Progenitor cell of endocrine pancreas (in vitro differentiated cells): ENCODE measurements at regions not wholly inside any gene's neighbourhood (a gene's known extent, or its start where the extent isn't known, plus 50 kb on each side); places are given as distances from the start of the nearest gene placed in this dataset.

Experiments
- DNase-seq: peaks from one replicate; pipeline ENCODE4 v3.0.0; 2021; ENCODE audit warnings: low spot score; ENCODE audit not compliant: unreplicated experiment
- H3K27ac Mint-ChIP-seq: 2 replicates; pipeline ENCODE4 v1.8.0; 2021; ENCODE audit warnings: mild to moderate bottlenecking, moderate library complexity, mixed read lengths
- H3K27me3 Mint-ChIP-seq: 2 replicates; pipeline ENCODE4 v1.8.0; 2021; ENCODE audit warnings: mixed read lengths
- H3K36me3 Mint-ChIP-seq: 2 replicates; pipeline ENCODE4 v1.8.0; 2022; ENCODE audit warnings: mixed read lengths; ENCODE audit not compliant: insufficient read depth
- H3K4me1 Mint-ChIP-seq: 2 replicates; pipeline ENCODE4 v1.8.0; 2021; ENCODE audit warnings: low read depth, mixed read lengths
- H3K4me3 Mint-ChIP-seq: 2 replicates; pipeline ENCODE4 v1.8.0; 2021; ENCODE audit warnings: low read depth, mild to moderate bottlenecking, moderate library complexity, mixed read lengths
- H3K9me3 Mint-ChIP-seq: 2 replicates; pipeline ENCODE4 v1.8.0; 2021; ENCODE audit warnings: low read depth, mixed read lengths
- TF ChIP-seq, protein P1 (sequence below): fragments of 200-600 bp; sonication (generic); IDR thresholded peaks from one replicate; pipeline ENCODE4 v1.5.0; 2021; ENCODE audit warnings: antibody characterized with exemption, mild to moderate bottlenecking; ENCODE audit not compliant: unreplicated experiment

DNA sequence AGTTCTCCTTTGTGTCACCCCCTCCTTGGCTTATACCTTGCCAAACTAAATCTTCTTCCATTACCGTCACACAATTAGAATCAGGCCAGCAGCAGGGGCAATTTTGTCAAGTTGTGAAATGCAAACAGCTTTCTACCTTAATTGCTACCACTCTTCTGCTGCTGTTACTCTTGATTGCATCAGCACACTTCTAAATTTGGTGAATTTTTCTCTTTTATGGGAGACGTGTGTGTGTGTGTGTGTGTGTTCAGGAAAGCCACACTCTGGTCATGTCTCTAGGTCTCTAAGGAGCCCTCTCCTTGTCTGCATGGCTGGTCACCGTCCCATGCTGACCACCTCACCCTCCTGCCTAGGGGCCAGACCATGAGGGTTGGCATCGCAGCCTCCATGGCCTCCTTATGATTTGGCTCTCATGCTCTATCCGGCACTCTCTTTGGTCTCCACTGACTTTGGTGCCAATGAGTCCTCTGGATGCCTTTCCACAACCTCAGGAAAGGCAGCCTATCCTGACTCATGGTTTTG is 87.7 kb downstream of the GATA6 start:
- TF ChIP-seq, protein P1, sequence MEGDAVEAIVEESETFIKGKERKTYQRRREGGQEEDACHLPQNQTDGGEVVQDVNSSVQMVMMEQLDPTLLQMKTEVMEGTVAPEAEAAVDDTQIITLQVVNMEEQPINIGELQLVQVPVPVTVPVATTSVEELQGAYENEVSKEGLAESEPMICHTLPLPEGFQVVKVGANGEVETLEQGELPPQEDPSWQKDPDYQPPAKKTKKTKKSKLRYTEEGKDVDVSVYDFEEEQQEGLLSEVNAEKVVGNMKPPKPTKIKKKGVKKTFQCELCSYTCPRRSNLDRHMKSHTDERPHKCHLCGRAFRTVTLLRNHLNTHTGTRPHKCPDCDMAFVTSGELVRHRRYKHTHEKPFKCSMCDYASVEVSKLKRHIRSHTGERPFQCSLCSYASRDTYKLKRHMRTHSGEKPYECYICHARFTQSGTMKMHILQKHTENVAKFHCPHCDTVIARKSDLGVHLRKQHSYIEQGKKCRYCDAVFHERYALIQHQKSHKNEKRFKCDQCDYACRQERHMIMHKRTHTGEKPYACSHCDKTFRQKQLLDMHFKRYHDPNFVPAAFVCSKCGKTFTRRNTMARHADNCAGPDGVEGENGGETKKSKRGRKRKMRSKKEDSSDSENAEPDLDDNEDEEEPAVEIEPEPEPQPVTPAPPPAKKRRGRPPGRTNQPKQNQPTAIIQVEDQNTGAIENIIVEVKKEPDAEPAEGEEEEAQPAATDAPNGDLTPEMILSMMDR = no peak
- H3K27me3 Mint-ChIP-seq = peaks cover 6% of the 10 kb centered on the region
- no peak overlapping the region for H3K4me3 Mint-ChIP-seq
- no peak for DNase-seq
- no peaks in the 10 kb centered on the region for H3K9me3 Mint-ChIP-seq
- peaks cover 6% of the 10 kb centered on the region for H3K4me1 Mint-ChIP-seq
- H3K36me3 Mint-ChIP-seq = no peaks in the 10 kb centered on the region
- H3K27ac Mint-ChIP-seq = no peak overlapping the region

DNA sequence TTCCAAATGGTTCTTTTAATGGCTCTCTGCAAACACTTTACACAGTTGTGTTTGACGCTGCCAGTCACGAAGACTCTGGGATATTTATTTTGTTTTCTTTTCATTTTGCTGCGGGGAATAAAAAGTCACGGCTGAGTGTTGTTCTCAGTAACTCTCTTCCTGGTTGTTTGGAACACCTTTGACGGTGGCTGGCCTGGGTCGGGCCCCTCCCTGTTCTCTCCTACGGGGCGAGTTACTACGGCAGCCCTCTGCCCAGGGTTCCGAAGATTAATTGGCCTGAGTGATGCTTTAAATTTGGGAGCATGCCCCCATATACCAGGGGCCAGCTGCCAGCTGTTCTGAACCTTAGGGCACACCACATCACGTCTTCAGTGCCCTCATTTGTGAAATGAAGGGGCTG is 84.7 kb downstream of the GATA6 start:
- H3K4me3 Mint-ChIP-seq = no peak overlapping the region
- H3K27me3 Mint-ChIP-seq = peaks cover 18% of the 10 kb centered on the region
- peak overlapping the region; percentile 39 for H3K27ac Mint-ChIP-seq
- no peaks in the 10 kb centered on the region for H3K36me3 Mint-ChIP-seq
- H3K9me3 Mint-ChIP-seq = no peaks in the 10 kb centered on the region
- peaks cover 6% of the 10 kb centered on the region for H3K4me1 Mint-ChIP-seq
- TF ChIP-seq, protein P1 = no peak
- no peak for DNase-seq

DNA sequence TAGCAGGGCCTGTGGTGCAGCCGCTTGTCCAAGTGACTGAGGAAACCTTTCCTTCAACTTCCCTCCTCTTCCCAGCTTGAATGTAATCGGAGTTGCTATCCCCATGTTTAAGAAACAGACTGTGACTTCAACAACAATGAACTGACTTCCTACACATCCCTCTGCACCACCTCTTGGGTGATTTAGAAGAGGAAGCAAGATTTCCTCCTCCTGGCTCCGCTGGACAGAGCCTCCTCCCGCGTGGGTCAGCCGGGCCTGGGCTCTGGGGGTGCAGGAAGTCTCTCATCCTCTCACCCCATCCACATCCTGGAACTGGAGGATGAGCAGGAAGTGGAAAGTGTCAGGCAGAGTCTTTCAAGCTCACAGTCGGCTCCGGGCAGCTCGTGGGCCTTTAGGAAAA is 84.3 kb downstream of the GATA6 start:
- peaks cover 18% of the 10 kb centered on the region for H3K27me3 Mint-ChIP-seq
- no peak overlapping the region for H3K4me3 Mint-ChIP-seq
- H3K4me1 Mint-ChIP-seq = peaks cover 6% of the 10 kb centered on the region
- H3K9me3 Mint-ChIP-seq = no peaks in the 10 kb centered on the region
- H3K27ac Mint-ChIP-seq = peak overlapping the region; percentile 39
- TF ChIP-seq, protein P1 = no peak
- H3K36me3 Mint-ChIP-seq = no peaks in the 10 kb centered on the region
- no peak for DNase-seq

DNA sequence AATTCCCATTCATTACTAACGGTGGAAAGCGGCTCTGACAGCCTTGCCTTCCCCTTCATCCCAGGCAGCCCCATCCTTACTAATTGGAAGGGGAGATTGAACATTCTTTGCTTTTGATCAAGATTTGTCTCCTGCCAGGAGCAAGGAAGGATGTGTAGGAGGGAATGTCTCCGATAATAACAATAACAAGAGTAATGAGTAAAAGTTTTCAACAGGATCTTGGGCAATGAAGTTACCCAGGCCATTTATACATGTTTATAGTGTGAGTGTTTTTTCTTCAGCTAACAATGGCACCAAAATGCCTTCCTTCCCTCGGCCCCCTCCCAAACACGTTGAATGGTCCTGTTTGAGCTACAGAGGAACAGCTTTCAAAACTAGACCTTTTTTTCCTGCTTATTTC is 83.8 kb downstream of the GATA6 start:
- no peak for DNase-seq
- TF ChIP-seq, protein P1 = no peak
- H3K4me1 Mint-ChIP-seq = peaks cover 6% of the 10 kb centered on the region
- no peaks in the 10 kb centered on the region for H3K9me3 Mint-ChIP-seq
- H3K4me3 Mint-ChIP-seq = no peak overlapping the region
- H3K27ac Mint-ChIP-seq = no peak overlapping the region
- H3K27me3 Mint-ChIP-seq = peaks cover 18% of the 10 kb centered on the region
- no peaks in the 10 kb centered on the region for H3K36me3 Mint-ChIP-seq
